Fibroblast of lung (primary cell): ENCODE measurements at regions not wholly inside any gene's neighbourhood (a gene's known extent, or its start where the extent isn't known, plus 50 kb on each side); places are given as distances from the start of the nearest gene placed in this dataset.

Experiments used
- DNase-seq, 2 donors: peaks; one replicate each; pipeline versions ENCODE4 v3.0.0 to v3.0.0-alpha.2; 2010; ENCODE audit warnings: low read depth in 2 of 2
- H2AFZ ChIP-seq: 2 replicates; pipeline ENCODE4 v1.5.1; 2012; ENCODE audit warnings: low read length, control low read depth, inconsistent platforms
- H3K27ac ChIP-seq: 2 replicates; pipeline ENCODE4 v1.5.1; 2011; ENCODE audit warnings: low read length, control low read depth; ENCODE audit not compliant: insufficient read depth
- H3K27me3 ChIP-seq: 2 replicates; pipeline ENCODE4 v1.5.1; 2011; ENCODE audit warnings: mild to moderate bottlenecking, low read length; ENCODE audit not compliant: control insufficient read depth, insufficient read depth
- H3K36me3 ChIP-seq: 2 replicates; pipeline ENCODE4 v1.5.1; 2011; ENCODE audit warnings: low read length; ENCODE audit not compliant: control insufficient read depth, insufficient read depth
- H3K4me1 ChIP-seq: 2 replicates; pipeline ENCODE4 v1.5.1; 2011; ENCODE audit warnings: low read length; ENCODE audit not compliant: control insufficient read depth, insufficient read depth; ENCODE audit errors: extremely low read depth
- H3K4me2 ChIP-seq: 2 replicates; pipeline ENCODE4 v1.5.1; 2011; ENCODE audit warnings: low read length, control low read depth; ENCODE audit not compliant: insufficient read depth; ENCODE audit errors: extremely low read depth
- H3K4me3 ChIP-seq, 4 experiments: fragments of 200-600 bp in 1 of 4; sonication (generic) in 1 of 4; replicated peaks in 1 of 4; 2 replicates each; pipeline ENCODE4 v1.5.1; 2011 to 2016; ENCODE audit warnings: low read length in 4 of 4, low read depth in 3 of 4, mild to moderate bottlenecking in 3 of 4, control low read depth in 2 of 4, inconsistent platforms in 1 of 4, mixed read lengths in 1 of 4; ENCODE audit not compliant: insufficient read depth in 1 of 4; ENCODE audit errors: control extremely low read depth in 1 of 4
- H3K79me2 ChIP-seq: 2 replicates; pipeline ENCODE4 v1.5.1; 2012; ENCODE audit warnings: mild to moderate bottlenecking, low read length, inconsistent platforms; ENCODE audit not compliant: control insufficient read depth, insufficient read depth
- H3K9ac ChIP-seq: 2 replicates; pipeline ENCODE4 v1.5.1; 2011; ENCODE audit warnings: mild to moderate bottlenecking, low read length, control low read depth; ENCODE audit not compliant: insufficient read depth
- H3K9me3 ChIP-seq: 2 replicates; pipeline ENCODE4 v1.5.1; 2012; ENCODE audit warnings: low read depth, low read length; ENCODE audit not compliant: control insufficient read depth, insufficient read depth
- H4K20me1 ChIP-seq: 2 replicates; pipeline ENCODE4 v1.5.1; 2011; ENCODE audit warnings: low read length; ENCODE audit not compliant: control insufficient read depth, insufficient read depth; ENCODE audit errors: extremely low read depth
- CTCF ChIP-seq, 2 donors: IDR thresholded peaks in 1 of 2; conservative IDR thresholded peaks in 1 of 2; 1 replicate in 1 of 2; 2 replicates in 1 of 2; pipeline ENCODE4 v1.5.1; 2011 to 2012; ENCODE audit warnings: low read length in 2 of 2, control low read depth in 1 of 2, inconsistent platforms in 1 of 2, low read depth in 1 of 2, mild to moderate bottlenecking in 1 of 2
- EZH2 ChIP-seq: IDR thresholded peaks from 2 replicates; pipeline ENCODE4 v1.5.1; 2012; ENCODE audit warnings: low read length, control low read depth, mild to moderate bottlenecking; ENCODE audit errors: missing control alignments

GRCh38 chr4:174586651-174587050 is 64.4 kb upstream of the HPGD start:
- Histone ChIP-seq H3K9ac (no peak overlapping the region), H3K27ac (no peak overlapping the region), H3K4me2 (no peak overlapping the region), H4K20me1 (no peaks in the 10 kb centered on the region), H3K4me3 (no peak overlapping the region), H3K36me3 (no peaks in the 10 kb centered on the region), H3K27me3 (no peaks in the 10 kb centered on the region), H3K79me2 (no peaks in the 10 kb centered on the region), H3K9me3 (no peaks in the 10 kb centered on the region), H3K4me1 (no peaks in the 10 kb centered on the region), H2AFZ (no peak overlapping the region)
- TF ChIP-seq CTCF (conservative IDR thresholded peaks at IDR 0.05 in 1 of 2, IDR thresholded peaks at IDR 0.05 in 1 of 2; ENCODE audit: low read depth in 1 of 2, low read length in 2 of 2) (no peak), EZH2 (no peak)
- DNase-seq = no peak

GRCh38 chr4:174583056-174583455 is 60.8 kb upstream of the HPGD start:
- H3K4me2 ChIP-seq = no peak overlapping the region
- no peaks in the 10 kb centered on the region for H3K4me1 ChIP-seq
- H3K36me3 ChIP-seq = no peaks in the 10 kb centered on the region
- no peaks in the 10 kb centered on the region for H3K79me2 ChIP-seq
- DNase-seq = no peak
- no peaks in the 10 kb centered on the region for H4K20me1 ChIP-seq
- H3K9me3 ChIP-seq = no peaks in the 10 kb centered on the region
- H3K27me3 ChIP-seq = no peaks in the 10 kb centered on the region
- no peak overlapping the region for H3K9ac ChIP-seq
- H3K27ac ChIP-seq = no peak overlapping the region
- H2AFZ ChIP-seq = no peak overlapping the region
- no peak overlapping the region for H3K4me3 ChIP-seq
- TF ChIP-seq CTCF (conservative IDR thresholded peaks at IDR 0.05 in 1 of 2, IDR thresholded peaks at IDR 0.05 in 1 of 2; ENCODE audit: low read depth in 1 of 2, low read length in 2 of 2) (no peak), EZH2 (no peak)

DNA sequence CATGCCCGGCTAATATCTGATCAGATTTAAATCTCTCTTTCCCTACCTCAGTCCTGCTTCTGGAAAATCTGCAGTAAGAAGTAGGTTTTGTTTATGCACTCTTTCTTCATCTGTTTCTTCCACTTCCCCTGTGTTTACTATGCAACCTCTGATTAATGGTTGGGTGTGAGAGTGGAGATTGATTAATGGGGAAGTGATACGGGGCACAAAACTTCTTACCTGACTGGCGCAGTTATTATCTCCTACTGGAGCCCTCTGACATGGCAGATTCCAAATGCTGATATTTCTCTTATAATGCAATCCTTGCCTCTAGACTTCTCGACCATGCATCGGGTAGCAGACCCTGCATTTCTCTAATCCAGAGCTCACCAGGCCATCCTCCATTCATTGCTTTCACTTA is 60.2 kb upstream of the HPGD start:
- no peaks in the 10 kb centered on the region for H3K27me3 ChIP-seq
- H3K79me2 ChIP-seq = no peaks in the 10 kb centered on the region
- H3K9me3 ChIP-seq = no peaks in the 10 kb centered on the region
- H3K36me3 ChIP-seq = no peaks in the 10 kb centered on the region
- no peak overlapping the region for H2AFZ ChIP-seq
- no peak overlapping the region for H3K27ac ChIP-seq
- no peaks in the 10 kb centered on the region for H3K4me1 ChIP-seq
- no peak overlapping the region for H3K9ac ChIP-seq
- no peak for DNase-seq
- no peaks in the 10 kb centered on the region for H4K20me1 ChIP-seq
- TF ChIP-seq EZH2 = no peak
- no peak for TF ChIP-seq CTCF (conservative IDR thresholded peaks at IDR 0.05 in 1 of 2, IDR thresholded peaks at IDR 0.05 in 1 of 2; ENCODE audit: low read depth in 1 of 2, low read length in 2 of 2)
- H3K4me2 ChIP-seq = no peak overlapping the region
- H3K4me3 ChIP-seq = no peak overlapping the region
